OCI-LY3 (cell line): ENCODE measurements at regions not wholly inside any gene's neighbourhood (a gene's known extent, or its start where the extent isn't known, plus 50 kb on each side); places are given as distances from the start of the nearest gene placed in this dataset.

Experiments
- CTCF ChIP-seq: fragments of 200-600, 300-600 bp; sonication (generic); IDR thresholded peaks from 2 replicates; pipeline ENCODE4 v1.5.1; 2014; ENCODE audit warnings: antibody characterized with exemption, low read length, low read depth
- EZH2phosphoT487 ChIP-seq: fragments of 200-600 bp; shearing (Covaris generic); IDR thresholded peaks from 2 replicates; pipeline ENCODE4 v1.6.1; 2018; ENCODE audit warnings: antibody characterized with exemption, mixed run types, low read depth

- TF ChIP-seq CTCF (no peak), EZH2phosphoT487 (no peak)
Measured at GRCh38 chr2:7907041-7907440, 774.8 kb upstream of the ID2 start.
